ENCODE measurements at regions not wholly inside any gene's neighbourhood (a gene's known extent, or its start where the extent isn't known, plus 50 kb on each side); places are given as distances from the start of the nearest gene placed in this dataset.
"Not testable (repeated sequence)": the region's sequence is repeated elsewhere in the genome, so short reads cannot be mapped to it uniquely, and the experiment has no call there.

DNA sequence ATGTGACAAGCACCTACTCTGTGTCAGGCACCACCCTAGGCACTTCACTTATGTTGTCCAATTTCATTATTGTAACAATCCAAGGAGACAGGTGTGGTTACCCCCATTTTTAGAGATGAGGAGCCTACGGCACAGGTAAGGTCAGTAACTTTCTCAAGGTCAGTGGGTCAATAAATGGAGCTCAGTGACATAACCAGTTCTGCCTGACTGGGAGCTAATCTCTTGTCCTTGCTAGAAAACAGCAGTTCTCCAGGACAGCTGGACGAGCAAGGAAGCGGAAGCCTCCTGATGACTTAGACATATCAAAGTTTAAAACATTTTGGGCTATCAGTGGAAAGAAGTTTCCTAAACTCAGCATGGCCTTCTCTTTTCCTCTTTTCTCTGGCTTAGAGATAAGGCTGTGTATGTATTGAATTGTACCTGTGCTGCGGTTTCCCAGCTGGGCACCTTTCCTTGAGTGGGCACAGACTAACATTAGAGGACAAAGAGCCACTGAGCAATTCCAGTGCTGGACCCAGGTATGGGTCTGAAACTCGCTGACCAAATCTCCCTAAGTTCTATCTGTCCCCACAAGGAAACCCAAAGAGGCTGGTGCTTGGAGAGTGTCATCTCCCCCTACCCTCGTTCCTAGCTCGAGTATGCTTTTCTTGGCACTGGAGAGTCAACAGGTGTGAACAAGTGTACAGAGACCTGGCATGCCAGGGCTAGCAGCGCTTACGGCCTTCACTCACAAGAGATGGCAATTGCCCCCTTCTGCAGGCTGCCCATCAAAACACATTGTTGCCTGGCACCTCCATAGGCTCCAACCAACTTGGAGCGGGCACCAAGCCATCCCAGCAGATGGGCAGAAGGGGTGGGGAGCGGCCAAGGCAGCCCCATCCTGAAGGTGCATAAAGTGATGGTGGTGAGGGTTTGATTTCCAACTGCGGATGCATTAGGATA is 456.1 kb upstream of the PROX1 start:
- no peak for DNase-seq (ENCODE audit: low spot score)

DNA sequence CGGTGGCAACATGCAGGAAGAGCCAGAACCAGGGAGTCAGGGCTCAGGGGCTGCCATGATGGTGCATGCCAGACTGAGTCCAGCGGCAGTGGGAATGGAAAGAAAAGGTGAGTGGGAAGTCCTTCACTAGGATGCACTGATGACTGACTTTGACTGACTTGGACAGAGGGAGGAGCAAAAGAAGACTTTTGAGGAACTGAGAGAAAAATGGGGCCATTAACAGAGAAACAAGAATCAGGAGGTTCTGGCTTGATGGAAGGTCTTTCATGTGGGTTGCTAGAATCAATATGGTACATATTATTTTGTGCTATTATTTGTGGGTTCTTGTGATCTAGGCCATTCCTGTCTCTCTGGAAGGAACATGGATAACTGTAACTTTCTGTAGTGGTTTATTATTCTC is 454.6 kb upstream of the PROX1 start:
- DNase-seq (ENCODE audit: low spot score) = no peak

DNA sequence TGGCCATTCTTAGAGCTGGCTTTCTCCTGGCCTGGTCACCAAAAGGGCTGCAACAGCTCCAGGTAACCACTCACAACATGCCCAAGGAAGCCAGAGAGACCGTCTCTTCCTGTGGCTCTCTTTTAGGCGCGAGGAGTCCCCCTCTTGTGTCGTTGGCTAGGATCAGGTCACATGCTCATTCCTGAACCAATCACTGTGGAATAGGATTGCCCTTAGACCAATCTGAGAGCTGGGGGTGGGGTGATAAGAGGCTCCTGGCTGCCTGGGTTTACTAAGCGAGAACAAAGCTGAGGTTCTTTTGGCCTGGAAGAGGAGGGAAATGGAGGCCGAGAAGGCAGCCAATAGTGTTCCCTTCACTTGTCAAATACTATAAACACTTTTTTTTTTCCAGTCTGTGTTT is 452.1 kb upstream of the PROX1 start:
- no peak for DNase-seq (ENCODE audit: low spot score)

DNA sequence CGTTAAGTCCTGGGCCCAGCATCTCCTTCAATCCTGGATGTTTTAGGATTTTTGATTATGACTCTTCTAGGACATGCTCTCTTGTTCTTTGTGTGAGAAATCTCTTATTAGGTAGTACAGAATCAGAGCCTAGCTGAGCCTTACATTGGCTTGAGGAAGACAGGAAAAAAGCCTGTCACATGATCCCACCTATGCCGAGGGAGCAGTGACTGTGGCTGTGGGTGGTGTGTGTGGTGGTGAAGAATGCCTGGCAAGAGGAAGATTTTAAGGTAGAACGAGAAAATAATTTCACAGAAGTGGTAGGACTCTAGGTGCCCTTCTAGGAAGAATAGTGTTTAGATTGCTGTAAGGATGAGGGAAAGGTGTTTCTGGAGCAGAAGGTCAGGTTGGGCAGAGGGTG is 449.5 kb upstream of the PROX1 start:
- no peak for DNase-seq (ENCODE audit: low spot score)

DNA sequence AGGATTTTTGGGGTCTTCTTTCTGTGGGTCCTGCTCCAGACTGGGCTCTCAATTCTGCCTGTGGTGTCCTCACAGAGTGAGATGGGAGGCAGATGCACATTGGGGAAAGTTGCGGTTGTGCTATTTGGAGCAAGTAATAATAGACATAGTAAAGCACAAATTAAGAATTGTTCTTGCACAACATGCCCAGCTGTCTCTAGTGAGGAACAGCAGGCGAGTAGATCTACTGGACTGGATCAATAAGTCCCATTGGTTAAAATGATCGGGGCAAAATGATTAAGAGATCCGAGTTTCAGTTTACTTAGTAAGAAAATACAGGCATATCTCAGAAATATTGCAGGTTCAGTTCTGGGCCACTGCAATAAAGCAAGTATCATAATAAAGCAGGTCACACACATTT is 448.3 kb upstream of the PROX1 start:
- no peak for DNase-seq (ENCODE audit: low spot score)

DNA sequence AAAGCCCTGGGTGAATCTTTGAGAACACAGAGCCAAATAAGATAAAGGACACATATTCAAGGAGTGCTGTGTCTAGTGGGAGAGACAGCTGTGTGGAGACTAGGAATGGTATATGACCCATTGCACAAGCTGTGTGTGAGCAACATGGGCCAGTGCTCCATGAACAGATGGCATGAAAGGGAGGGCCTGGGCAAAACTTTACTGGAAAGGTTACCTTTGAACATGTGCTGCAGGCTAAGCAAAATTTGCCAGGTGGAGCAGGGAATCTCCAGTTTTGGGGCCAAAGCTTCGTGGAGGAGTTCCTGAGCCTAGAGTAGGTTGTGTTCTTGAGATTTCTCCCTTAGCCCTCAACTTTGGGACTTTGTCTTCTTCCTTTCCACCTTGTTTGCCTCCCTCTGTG is 446.1 kb upstream of the PROX1 start:
- no peak for DNase-seq (ENCODE audit: low spot score)

DNA sequence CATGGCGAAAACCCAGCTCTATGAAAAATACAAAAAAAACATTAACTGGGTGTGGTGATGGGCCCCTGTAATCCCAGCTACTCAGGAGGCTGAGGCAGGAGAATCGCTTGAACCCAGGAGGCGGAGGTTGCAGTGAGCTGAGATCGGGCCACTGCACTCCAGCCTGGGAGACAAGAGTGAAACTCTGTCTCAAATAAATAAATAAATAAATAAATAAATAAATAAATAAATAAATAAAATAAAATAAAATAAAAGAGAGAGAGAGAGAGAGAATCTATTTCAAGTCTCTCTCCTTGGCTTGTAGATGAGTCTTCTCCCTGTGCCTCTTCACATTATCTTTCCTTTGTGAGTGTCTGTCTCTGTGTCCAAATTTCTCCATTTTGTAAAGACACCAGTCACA is 442.6 kb upstream of the PROX1 start:
- not testable (repeated sequence) for DNase-seq (ENCODE audit: low spot score)

DNA sequence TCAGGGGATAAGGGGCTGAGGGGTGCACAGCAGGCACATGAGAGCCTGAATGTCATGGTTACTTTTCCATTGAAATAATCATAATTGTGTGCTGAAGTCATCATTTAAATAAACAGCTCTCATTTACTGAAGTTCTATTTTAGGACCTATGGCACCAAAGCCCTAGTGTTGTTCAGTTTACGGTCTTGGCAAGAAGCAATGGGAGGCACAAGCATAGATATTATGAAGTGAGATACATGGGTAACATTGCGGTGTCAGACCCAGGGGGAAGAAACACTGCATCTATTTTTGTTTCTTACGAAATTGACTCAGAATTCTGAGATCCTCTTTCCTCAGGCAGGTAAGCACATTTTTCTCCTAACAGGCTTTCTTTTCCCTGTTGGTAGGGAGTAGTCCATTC is 437.8 kb upstream of the PROX1 start:
- DNase-seq (ENCODE audit: low spot score) = no peak

DNA sequence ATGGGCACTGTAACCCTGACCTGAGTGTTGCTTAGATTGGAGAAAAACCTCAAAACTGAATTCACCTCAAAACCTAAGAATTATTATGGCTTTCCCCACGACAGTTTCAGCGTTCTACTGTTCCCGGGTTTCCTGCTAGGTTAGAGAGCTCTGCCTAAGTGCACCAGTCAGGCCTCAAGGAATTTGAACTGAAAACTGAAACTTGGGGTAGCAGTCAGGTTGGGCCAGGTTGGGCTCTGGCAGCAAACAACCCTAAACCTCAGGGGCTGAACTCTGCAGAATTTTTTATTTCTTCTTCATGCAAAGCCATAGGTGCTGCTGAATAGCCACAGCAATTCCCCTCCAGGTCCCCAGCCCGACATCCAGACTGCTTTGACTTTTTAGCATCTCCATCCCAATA is 437.0 kb upstream of the PROX1 start:
- DNase-seq (ENCODE audit: low spot score) = no peak

DNA sequence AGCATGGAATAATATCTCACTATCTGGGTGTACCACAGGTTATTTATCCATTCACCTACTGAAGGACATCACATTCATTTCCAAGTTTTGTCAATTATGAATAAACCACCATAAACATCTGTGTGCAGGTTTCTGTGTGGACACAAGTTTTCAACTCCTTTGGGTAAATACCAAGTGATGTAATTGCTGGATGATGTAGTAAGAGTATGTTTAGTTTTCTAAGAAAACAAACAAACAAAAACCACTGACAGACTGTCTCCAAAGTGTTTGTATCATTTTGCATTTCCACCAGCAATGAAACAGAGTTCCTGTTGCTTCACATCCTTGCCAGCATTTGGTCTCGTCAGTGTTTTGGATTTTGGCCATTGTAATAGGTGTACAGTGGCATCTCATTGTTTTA is 435.7 kb upstream of the PROX1 start:
- no peak for DNase-seq (ENCODE audit: low spot score)

DNA sequence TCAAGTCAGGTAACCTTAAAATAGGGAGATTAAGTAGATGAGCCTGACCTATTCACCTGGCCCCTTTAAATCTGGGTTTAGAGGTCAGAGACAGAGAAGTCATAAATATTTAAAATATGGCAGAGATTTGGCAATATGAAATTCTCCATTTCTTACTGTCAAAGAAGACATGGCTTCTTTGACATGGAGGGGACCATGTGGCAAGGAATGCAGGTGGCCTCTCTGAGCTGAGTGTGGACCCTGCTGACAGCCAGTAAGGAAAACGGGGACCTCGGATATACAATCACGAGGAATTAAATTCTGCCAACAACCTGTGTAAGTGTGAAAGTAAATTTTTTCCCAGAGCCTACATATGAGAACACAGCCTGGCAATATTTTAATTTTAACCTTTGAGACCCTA is 427.5 kb upstream of the PROX1 start:
- DNase-seq (ENCODE audit: low spot score) = no peak

DNA sequence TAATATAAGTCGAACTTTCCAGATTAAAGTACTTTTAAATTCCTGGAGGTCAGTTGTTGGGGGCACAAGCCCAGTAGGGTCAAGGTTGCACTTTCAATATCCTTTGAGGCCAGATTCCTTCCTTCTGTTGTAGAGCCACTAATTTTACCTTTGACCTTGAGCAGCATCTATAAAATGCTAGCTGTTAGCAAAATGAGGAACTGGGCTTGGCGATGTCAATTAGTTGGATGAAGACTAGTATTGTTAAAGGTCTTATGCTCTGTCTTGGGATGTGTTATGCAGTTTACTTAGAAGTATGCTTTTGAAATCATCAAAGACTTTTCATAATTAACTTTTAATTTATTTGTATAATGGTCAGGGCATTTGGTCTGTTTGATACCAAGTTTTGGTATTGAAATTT is 425.9 kb upstream of the PROX1 start:
- DNase-seq (ENCODE audit: low spot score) = no peak

DNA sequence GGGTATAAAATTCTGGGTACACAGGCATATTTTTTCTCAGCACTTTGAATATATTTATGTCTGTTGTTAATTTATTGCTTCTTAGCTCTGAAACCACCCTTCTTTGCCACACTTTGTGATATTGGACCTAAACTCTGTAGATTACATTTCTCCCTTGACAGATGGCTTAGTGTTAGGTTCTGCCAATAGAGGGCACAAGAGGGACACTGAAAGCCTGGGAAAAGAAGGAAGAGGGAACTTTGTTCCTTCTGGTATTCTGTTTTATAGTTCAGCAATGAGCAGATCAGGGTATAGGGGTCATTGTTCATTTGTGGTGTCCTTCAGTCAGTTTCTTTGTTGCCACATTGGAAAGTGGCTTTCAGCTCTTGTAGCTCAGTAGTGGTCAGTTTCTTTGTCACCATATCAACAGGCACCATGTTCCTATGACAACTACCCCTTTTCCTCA is 423.5 kb upstream of the PROX1 start:
- no peak for DNase-seq (ENCODE audit: low spot score)

DNA sequence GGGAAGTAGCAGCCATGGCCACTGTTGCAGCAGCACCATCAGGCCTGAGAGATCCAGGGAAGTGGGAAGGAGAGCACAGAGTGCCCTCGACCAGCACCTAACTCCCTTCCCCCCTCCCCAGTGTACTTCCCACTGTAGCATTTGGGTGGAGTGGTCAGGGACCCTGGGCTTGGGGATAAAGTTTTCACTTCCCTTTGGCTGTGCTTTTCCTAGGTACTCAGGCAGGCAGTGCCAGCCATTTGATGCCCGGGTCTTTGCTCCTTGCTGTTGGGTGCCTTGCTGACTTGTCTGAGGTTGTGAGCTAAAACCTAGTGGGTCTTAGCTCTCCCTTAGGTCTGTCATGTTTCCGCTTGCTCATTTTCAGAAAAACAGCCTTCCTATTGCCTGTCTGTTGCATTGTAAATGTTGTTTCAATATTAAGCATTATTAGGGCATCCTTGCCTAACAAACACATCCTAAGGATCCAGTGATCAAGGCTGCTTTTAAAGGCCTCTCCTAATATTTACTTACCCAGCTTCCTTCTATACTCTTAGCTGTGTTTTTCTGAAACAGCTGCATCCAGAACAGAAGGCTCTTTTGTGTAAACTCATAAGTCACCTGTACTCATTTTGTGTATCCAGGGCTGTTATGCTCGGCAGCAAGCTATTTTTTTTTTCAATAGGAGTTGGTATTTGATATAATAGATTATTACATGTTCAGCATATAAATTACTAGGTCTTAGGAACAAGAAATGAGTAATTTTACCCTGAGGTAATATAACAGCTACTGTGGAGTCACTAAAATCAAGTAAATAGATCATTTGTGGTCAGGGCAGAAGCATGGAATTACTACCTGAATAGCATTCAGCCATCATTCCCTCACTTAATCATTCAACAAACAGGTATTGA is 418.6 kb upstream of the PROX1 start:
- DNase-seq (ENCODE audit: low spot score) = no peak

DNA sequence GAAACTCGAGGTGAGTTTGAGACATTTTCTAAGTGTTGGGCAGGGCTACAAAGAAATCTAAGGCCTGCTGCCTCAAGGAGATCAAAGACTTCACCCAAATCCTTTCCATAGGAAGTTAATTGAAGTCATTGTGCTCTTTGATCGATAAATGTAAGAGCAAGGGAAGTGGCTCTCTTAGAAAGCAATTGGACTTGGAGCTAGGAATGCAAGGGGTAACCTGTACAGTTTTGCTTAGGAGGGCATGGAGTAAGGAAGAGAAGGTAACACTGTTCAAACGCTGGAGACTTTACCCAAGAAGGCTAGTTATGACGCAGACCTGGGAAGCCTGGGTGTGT is 418.0 kb upstream of the PROX1 start:
- DNase-seq (ENCODE audit: low spot score) = no peak

DNA sequence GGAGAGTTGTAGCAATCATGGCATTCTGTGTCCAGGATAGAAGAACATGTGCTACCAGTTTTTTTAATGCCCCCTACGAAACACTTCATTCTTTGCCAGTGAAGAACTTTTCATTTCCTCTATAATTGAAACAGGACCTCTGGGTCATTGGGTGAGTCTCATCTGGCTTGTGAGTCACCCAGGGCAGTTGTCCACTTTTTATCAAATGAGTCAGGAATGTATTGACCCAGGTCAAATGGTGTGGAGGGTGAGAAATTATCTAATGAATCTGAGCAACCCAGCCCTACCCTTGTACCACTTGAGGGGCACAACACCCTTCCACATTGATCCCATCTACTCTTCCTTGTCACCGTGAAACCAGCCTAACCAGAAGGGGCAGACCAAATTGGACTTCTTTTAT is 417.3 kb upstream of the PROX1 start:
- no peak for DNase-seq (ENCODE audit: low spot score)

DNA sequence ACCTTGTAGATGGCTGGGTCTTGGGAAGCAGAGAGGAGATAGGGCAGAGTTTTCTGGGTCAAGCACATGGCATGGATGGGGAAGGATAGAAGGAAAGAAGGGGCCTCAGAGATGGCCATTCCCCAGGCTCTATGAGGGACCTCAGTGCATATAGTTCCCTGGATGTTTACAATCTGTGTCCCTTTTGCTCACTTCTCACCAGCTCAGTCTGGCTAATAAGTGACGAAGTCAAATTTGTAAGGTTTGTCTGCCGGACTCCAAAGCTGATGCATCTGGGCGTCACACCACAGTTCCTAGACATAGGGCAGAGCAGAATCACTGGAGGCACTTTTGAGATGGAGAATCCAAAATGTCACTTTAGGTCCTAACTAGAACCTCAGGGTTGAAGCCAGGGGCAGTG is 416.4 kb upstream of the PROX1 start:
- no peak for DNase-seq (ENCODE audit: low spot score)

DNA sequence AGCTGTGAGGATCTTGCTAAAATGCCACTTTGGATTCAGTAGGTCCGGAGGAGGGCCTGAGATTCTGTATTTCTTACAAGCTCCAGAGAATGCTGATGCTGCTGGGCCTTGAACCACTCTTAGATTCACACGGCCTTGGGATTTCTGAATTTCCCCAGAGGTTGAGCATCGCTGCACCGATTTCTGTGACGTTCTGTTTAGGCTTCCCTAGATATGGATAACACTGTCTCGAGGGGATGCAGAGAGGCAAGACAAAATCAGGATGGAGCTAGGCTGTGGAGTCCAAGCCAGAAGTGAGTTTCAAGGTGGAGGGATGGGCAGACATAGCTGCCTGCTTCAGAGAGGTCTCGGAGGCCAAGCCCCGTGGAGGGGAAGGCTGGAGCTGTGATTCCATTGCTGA is 415.9 kb upstream of the PROX1 start:
- no peak for DNase-seq (ENCODE audit: low spot score)

DNA sequence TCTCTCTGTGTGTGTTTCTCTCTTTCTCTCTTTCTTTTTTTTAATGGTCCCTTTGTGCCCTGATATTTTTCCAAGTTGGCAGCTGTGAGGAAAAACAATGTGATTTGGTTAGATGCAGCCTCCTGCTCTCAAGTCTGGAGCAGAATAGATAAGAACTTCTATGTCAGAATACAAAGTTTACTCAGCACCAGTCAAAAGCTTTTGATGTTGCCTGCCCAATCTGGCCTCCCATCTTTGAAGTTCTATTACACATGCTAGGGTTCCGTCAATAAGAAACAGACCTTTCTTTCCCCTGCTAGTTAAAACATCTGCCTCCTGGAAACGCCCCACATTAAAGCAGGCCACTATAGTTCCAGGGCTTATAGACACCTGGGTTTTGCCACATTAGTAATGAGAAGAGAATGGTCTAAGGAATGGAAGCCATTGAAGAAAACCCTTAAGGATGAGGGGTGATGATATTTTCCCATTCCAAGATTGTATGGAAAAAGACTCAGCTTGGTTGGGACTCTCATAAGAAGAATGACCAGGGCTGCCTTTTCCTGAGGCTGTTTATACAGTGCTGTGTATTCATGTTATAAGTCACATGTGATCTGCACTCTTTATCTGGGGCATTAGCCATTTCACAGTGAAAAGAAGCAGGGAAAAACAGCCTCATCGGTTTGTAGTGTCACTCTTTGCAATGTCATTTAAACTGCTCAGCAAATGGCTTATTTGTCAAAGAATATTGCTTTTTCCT is 414.7 kb upstream of the PROX1 start:
- no peak for DNase-seq (ENCODE audit: low spot score)

DNA sequence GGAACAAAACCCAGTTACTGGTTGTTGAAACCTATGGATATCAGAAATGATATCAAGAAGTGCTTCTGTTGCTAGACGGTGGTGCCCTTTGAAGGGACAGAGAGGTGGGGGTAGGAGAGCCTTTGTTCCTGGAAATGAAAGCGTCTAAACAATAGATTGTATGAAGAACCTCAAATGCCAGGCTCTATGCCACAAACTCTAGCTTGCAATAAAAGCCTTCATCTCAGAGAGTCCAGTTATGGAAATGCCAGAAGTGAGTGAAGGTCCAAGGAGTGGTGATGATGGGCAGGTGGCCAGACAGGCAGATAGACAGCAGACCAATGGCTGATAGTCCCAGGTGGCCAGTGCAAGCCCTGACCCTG is 414.1 kb upstream of the PROX1 start:
- no peak for DNase-seq (ENCODE audit: low spot score)

DNA sequence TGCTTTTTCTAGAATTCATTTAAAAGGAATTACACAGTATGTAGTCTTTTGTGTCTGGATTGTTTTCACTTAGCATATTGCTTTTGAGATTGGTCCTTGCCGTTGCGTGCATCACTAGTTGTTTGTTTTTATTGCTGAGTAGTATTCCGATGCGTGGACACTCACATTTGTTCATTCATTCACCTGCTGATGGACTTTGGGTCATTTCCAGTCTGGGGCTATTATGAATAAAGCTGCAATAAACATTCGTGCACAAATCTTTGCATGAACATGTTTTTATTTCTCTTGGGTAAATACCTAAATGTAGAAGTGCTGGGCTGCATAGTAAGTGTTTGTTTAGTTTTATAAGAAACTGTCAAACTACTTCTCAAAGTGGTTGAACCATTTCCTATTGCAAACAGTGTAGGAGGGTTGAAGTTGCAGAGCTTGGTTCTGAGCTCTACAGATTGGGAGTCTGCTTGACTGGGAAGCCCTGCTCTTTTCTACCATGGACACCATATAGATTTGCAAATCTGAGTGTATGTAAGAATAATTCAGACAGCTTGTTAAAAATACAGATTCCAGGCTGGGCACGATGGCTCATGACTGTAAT is 404.7 kb upstream of the PROX1 start:
- no peak for DNase-seq (ENCODE audit: low spot score)

DNA sequence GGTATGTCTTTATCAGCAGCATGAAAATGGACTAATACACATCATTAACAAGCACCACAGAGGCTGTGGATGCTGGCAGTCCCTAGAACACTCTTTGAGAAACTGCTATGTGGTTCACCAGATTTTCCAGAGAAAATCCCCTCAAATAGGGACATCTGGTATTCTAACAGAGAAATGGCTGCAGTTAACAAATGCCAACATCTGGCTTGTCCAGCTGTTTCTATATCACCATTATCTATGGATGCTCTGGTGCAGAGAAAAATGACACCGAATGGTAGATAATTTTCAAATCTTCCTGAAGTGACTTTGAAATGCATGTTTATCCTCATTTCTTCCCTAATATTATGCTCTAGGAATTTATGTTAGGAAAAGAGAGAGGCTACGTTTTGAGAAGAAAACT is 403.5 kb upstream of the PROX1 start:
- DNase-seq (ENCODE audit: low spot score) = no peak
